HG02610 (cell line): ENCODE measurements at regions not wholly inside any gene's neighbourhood (a gene's known extent, or its start where the extent isn't known, plus 50 kb on each side); places are given as distances from the start of the nearest gene placed in this dataset.
"Not testable (repeated sequence)": the region's sequence is repeated elsewhere in the genome, so short reads cannot be mapped to it uniquely, and the experiment has no call there.

ENCODE experiments used
- ATAC-seq: cut with Tn5 transposase; IDR thresholded peaks from one replicate; pipeline ENCODE4 v1.9.1; 2021; ENCODE audit warnings: mild to moderate bottlenecking, moderate library complexity; ENCODE audit not compliant: unreplicated experiment

- ATAC-seq: no peak
Observed at GRCh38 chr15:26280281-26280680, 417.2 kb upstream of the ATP10A start.

GRCh38 chr15:26261966-26262365 is 398.8 kb upstream of the ATP10A start:
- ATAC-seq: no peak

GRCh38 chr15:26261413-26261812 is 398.3 kb upstream of the ATP10A start:
- no peak for ATAC-seq

GRCh38 chr15:26260517-26261133 is 397.5 kb upstream of the ATP10A start:
- ATAC-seq: no peak

GRCh38 chr15:26259581-26259980 is 396.5 kb upstream of the ATP10A start:
- ATAC-seq: no peak

GRCh38 chr15:26244782-26245181 is 381.7 kb upstream of the ATP10A start:
- not testable (repeated sequence) for ATAC-seq

- ATAC-seq: no peak
Observed at GRCh38 chr15:26243382-26243781, 380.3 kb upstream of the ATP10A start.

GRCh38 chr15:26242565-26243071 is 379.5 kb upstream of the ATP10A start:
- ATAC-seq: no peak

GRCh38 chr15:26235864-26236263 is 372.7 kb upstream of the ATP10A start:
- no peak for ATAC-seq

GRCh38 chr15:26234976-26235767 is 372.0 kb upstream of the ATP10A start:
- no peak for ATAC-seq

GRCh38 chr15:26232691-26233090 is 369.6 kb upstream of the ATP10A start:
- no peak for ATAC-seq

- no peak for ATAC-seq
Observed at GRCh38 chr15:26231096-26231495, 368.0 kb upstream of the ATP10A start.

GRCh38 chr15:26224266-26224665 is 361.1 kb upstream of the ATP10A start:
- no peak for ATAC-seq

- no peak for ATAC-seq
Observed at GRCh38 chr15:26223720-26224119, 360.6 kb upstream of the ATP10A start.

GRCh38 chr15:26222781-26223180 is 359.7 kb upstream of the ATP10A start:
- ATAC-seq: no peak

GRCh38 chr15:26217043-26217442 is 353.9 kb upstream of the ATP10A start:
- ATAC-seq: not testable (repeated sequence)

GRCh38 chr15:26214290-26214689 is 351.2 kb upstream of the ATP10A start:
- no peak for ATAC-seq

- no peak for ATAC-seq
Observed at GRCh38 chr15:26213427-26213826, 350.3 kb upstream of the ATP10A start.

GRCh38 chr15:26212109-26212508 is 349.0 kb upstream of the ATP10A start:
- ATAC-seq: no peak

GRCh38 chr15:26210980-26211379 is 347.9 kb upstream of the ATP10A start:
- no peak for ATAC-seq

GRCh38 chr15:26201177-26201858 is 338.2 kb upstream of the ATP10A start:
- no peak for ATAC-seq

- ATAC-seq: no peak
Observed at GRCh38 chr15:26200427-26200826, 337.3 kb upstream of the ATP10A start.
